MM.1S (cell line): ENCODE measurements at regions not wholly inside any gene's neighbourhood (a gene's known extent, or its start where the extent isn't known, plus 50 kb on each side); places are given as distances from the start of the nearest gene placed in this dataset.

Experiments used
- DNase-seq: peaks from one replicate; pipeline ENCODE4 v3.0.0-alpha.2; 2015
- H2AFZ ChIP-seq: fragments of 300-600 bp; sonication (generic); 2 replicates; pipeline ENCODE4 v1.6.0; 2016; ENCODE audit warnings: antibody characterized with exemption, low read length
- H3F3A ChIP-seq: fragments of 300-600 bp; sonication (generic); 2 replicates; pipeline ENCODE4 v1.6.1; 2016; ENCODE audit warnings: mild to moderate bottlenecking, antibody characterized with exemption, low read length, moderate library complexity, mixed read lengths; ENCODE audit not compliant: insufficient read depth
- H3K27ac ChIP-seq: fragments of 300-600 bp; sonication (generic); 2 replicates; pipeline ENCODE4 v1.5.1; 2016; ENCODE audit warnings: mild to moderate bottlenecking, low read length
- H3K27me3 ChIP-seq: fragments of 300-600 bp; sonication (generic); replicated peaks from 2 replicates; pipeline ENCODE4 v1.6.0; 2016; ENCODE audit warnings: low read length; ENCODE audit not compliant: insufficient read depth
- H3K36me3 ChIP-seq: fragments of 300-600 bp; sonication (generic); replicated peaks from 2 replicates; pipeline ENCODE4 v1.6.1; 2016; ENCODE audit warnings: mild to moderate bottlenecking, low read length, mixed read lengths; ENCODE audit not compliant: insufficient read depth
- H3K4me1 ChIP-seq: fragments of 300-600 bp; sonication (generic); 2 replicates; pipeline ENCODE4 v1.6.1; 2016; ENCODE audit warnings: low read length, mixed read lengths
- H3K4me2 ChIP-seq: fragments of 300-600 bp; sonication (generic); 2 replicates; pipeline ENCODE4 v1.6.0; 2016; ENCODE audit warnings: low read depth, low read length
- H3K4me3 ChIP-seq: fragments of 300-600 bp; sonication (generic); 2 replicates; pipeline ENCODE4 v1.5.1; 2016; ENCODE audit warnings: low read length, mixed read lengths
- H3K79me2 ChIP-seq: fragments of 300-600 bp; sonication (generic); 2 replicates; pipeline ENCODE4 v1.6.1; 2016; ENCODE audit warnings: mixed run types, low read length, mixed read lengths
- H3K9ac ChIP-seq: fragments of 300-600 bp; sonication (generic); 2 replicates; pipeline ENCODE4 v1.6.1; 2016; ENCODE audit warnings: low read length, mixed read lengths
- H3K9me2 ChIP-seq: fragments of 300-600 bp; sonication (generic); replicated peaks from 2 replicates; pipeline ENCODE4 v1.6.1; 2016; ENCODE audit warnings: mild to moderate bottlenecking, low read length, mixed read lengths; ENCODE audit not compliant: insufficient read depth
- H3K9me3 ChIP-seq: fragments of 300-600 bp; sonication (generic); replicated peaks from 2 replicates; pipeline ENCODE4 v1.6.1; 2016; ENCODE audit warnings: mild to moderate bottlenecking, low read length, mixed read lengths; ENCODE audit not compliant: insufficient read depth
- H4K20me1 ChIP-seq: fragments of 300-600 bp; sonication (generic); 2 replicates; pipeline ENCODE4 v1.6.1; 2016; ENCODE audit warnings: mild to moderate bottlenecking, low read length, moderate library complexity, mixed read lengths; ENCODE audit not compliant: insufficient read depth
- CTCF ChIP-seq: fragments of 300-600 bp; sonication (generic); IDR thresholded peaks from 2 replicates; pipeline ENCODE4 v1.5.1; 2016; ENCODE audit warnings: antibody characterized with exemption, low read length, mixed read lengths
- EZH2 ChIP-seq: fragments of 300-600 bp; sonication (generic); optimal IDR thresholded peaks from 2 replicates; pipeline ENCODE3; 2017; ENCODE audit warnings: low read depth, mild to moderate bottlenecking, antibody characterized with exemption, low read length, mixed read lengths
- EZH2phosphoT487 ChIP-seq: fragments of 300-600 bp; sonication (generic); IDR thresholded peaks from 2 replicates; pipeline ENCODE4 v1.6.1; 2018; ENCODE audit warnings: antibody characterized with exemption, low read length

GRCh38 chr10:44520651-44521050 is 135.8 kb upstream of the CXCL12 start:
- Histone ChIP-seq H3K79me2 (no peaks in the 10 kb centered on the region), H3K9ac (no peak overlapping the region), H3K4me2 (no peak overlapping the region), H3K4me1 (peaks cover 11% of the 10 kb centered on the region), H3K4me3 (no peak overlapping the region), H3K27me3 (no peaks in the 10 kb centered on the region), H2AFZ (no peak overlapping the region), H3K9me3 (no peaks in the 10 kb centered on the region), H3K27ac (no peak overlapping the region), H3K9me2 (no peaks in the 10 kb centered on the region), H4K20me1 (no peaks in the 10 kb centered on the region), H3F3A (no peaks in the 10 kb centered on the region), H3K36me3 (no peaks in the 10 kb centered on the region)
- no peak for DNase-seq
- TF ChIP-seq EZH2 (no peak), CTCF (no peak), EZH2phosphoT487 (no peak)

GRCh38 chr10:44539178-44539577 is 154.3 kb upstream of the CXCL12 start:
- H3F3A ChIP-seq = no peaks in the 10 kb centered on the region
- no peaks in the 10 kb centered on the region for H3K27me3 ChIP-seq
- no peaks in the 10 kb centered on the region for H4K20me1 ChIP-seq
- no peaks in the 10 kb centered on the region for H3K9me2 ChIP-seq
- no peak overlapping the region for H3K4me2 ChIP-seq
- no peak overlapping the region for H3K4me3 ChIP-seq
- no peaks in the 10 kb centered on the region for H3K36me3 ChIP-seq
- no peak overlapping the region for H3K27ac ChIP-seq
- H3K79me2 ChIP-seq = no peaks in the 10 kb centered on the region
- TF ChIP-seq EZH2 = no peak
- TF ChIP-seq EZH2phosphoT487 = no peak
- no peak for TF ChIP-seq CTCF
- H2AFZ ChIP-seq = no peak overlapping the region
- no peak overlapping the region for H3K9ac ChIP-seq
- DNase-seq = no peak
- no peaks in the 10 kb centered on the region for H3K4me1 ChIP-seq
- H3K9me3 ChIP-seq = no peaks in the 10 kb centered on the region

GRCh38 chr10:44552726-44553125 is 167.8 kb upstream of the CXCL12 start:
- DNase-seq = no peak
- H2AFZ ChIP-seq = no peak overlapping the region
- no peak overlapping the region for H3K9ac ChIP-seq
- no peak for TF ChIP-seq EZH2
- no peak for TF ChIP-seq EZH2phosphoT487
- no peak for TF ChIP-seq CTCF
- H3K4me2 ChIP-seq = no peak overlapping the region
- no peaks in the 10 kb centered on the region for H3K4me1 ChIP-seq
- H3K4me3 ChIP-seq = no peak overlapping the region
- H3K36me3 ChIP-seq = no peaks in the 10 kb centered on the region
- H3F3A ChIP-seq = no peaks in the 10 kb centered on the region
- no peaks in the 10 kb centered on the region for H3K9me2 ChIP-seq
- H3K27ac ChIP-seq = no peak overlapping the region
- no peaks in the 10 kb centered on the region for H4K20me1 ChIP-seq
- H3K27me3 ChIP-seq = no peaks in the 10 kb centered on the region
- H3K9me3 ChIP-seq = no peaks in the 10 kb centered on the region
- no peaks in the 10 kb centered on the region for H3K79me2 ChIP-seq
